T-helper 2 cell treated with Interferon-gamma antibody and Interleukin-4, amounts not matched to agents 5 μg/mL and 100 μg/mL, for 36 hours (primary cell): ENCODE measurements at regions not wholly inside any gene's neighbourhood (a gene's known extent, or its start where the extent isn't known, plus 50 kb on each side); places are given as distances from the start of the nearest gene placed in this dataset.
A peak's percentile ranks its signal among the peaks of the same experiment; 100 is the strongest.
"Not testable (repeated sequence)": the region's sequence is repeated elsewhere in the genome, so short reads cannot be mapped to it uniquely, and the experiment has no call there.

Experiments used
- DNase-seq: peaks from one replicate; pipeline ENCODE4 v3.0.0; 2021; ENCODE audit warnings: low spot score
- H3K27ac Mint-ChIP-seq: one replicate; pipeline ENCODE4 v1.8.0; 2021; ENCODE audit warnings: mild to moderate bottlenecking, mixed read lengths
- H3K27me3 Mint-ChIP-seq: one replicate; pipeline ENCODE4 v1.8.0; 2021; ENCODE audit warnings: low read depth, mixed read lengths
- H3K36me3 Mint-ChIP-seq: one replicate; pipeline ENCODE4 v1.8.0; 2021; ENCODE audit warnings: low read depth, mixed read lengths
- H3K4me1 Mint-ChIP-seq: one replicate; pipeline ENCODE4 v1.8.0; 2021; ENCODE audit warnings: low read depth, mixed read lengths
- H3K4me3 Mint-ChIP-seq: one replicate; pipeline ENCODE4 v1.8.0; 2022; ENCODE audit warnings: mild to moderate bottlenecking, moderate library complexity, mixed read lengths
- H3K9me3 Mint-ChIP-seq: one replicate; pipeline ENCODE4 v1.8.0; 2021; ENCODE audit warnings: mixed read lengths

GRCh38 chr2:193199322-193199721 is 1004.6 kb upstream of the TMEFF2 start:
- H3K9me3 Mint-ChIP-seq: no peaks in the 10 kb centered on the region
- no peaks in the 10 kb centered on the region for H3K27me3 Mint-ChIP-seq
- no peak overlapping the region for H3K27ac Mint-ChIP-seq
- H3K36me3 Mint-ChIP-seq: no peaks in the 10 kb centered on the region
- DNase-seq: no peak
- no peak overlapping the region for H3K4me3 Mint-ChIP-seq
- H3K4me1 Mint-ChIP-seq: no peaks in the 10 kb centered on the region

DNA sequence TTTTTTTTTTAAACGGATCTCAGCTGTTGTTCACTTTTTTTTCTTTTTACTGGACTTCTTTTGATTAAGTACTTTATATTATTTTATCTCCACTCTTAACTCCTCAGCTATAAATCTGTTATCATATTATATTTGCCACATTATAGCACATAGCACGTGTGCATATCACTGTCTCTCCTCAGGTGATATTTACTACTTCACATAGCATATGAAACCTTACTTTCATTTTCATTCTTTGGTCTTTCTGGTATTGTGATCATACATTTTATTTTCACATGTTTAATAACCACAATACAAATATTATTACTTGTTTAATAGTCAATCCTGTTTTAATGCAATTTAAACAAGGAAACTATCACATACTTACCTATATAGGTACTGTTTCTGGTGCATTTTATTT is 993.1 kb upstream of the TMEFF2 start:
- H3K9me3 Mint-ChIP-seq: no peaks in the 10 kb centered on the region
- H3K4me3 Mint-ChIP-seq: peak overlapping the region; percentile 4
- no peak for DNase-seq
- H3K36me3 Mint-ChIP-seq: no peaks in the 10 kb centered on the region
- no peaks in the 10 kb centered on the region for H3K4me1 Mint-ChIP-seq
- H3K27me3 Mint-ChIP-seq: no peaks in the 10 kb centered on the region
- H3K27ac Mint-ChIP-seq: no peak overlapping the region

DNA sequence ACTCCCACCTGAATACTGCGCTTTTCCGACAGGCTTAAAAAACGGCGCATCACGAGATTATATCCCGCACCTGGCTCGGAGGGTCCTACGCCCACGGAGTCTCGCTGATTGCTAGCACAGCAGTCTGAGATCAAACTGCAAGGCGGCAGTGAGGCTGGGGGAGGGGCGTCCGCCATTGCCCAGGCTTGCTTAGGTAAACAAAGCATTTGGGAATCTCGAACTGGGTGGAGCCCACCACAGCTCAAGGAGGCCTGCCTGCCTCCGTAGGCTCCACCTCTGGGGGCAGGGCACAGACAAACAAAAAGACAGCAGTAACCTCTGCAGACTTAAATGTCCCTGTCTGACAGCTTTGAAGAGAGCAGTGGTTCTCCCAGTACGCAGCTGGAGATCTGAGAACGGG is 976.2 kb upstream of the TMEFF2 start:
- H3K4me1 Mint-ChIP-seq, H3K9me3 Mint-ChIP-seq, H3K4me3 Mint-ChIP-seq, H3K27me3 Mint-ChIP-seq, H3K36me3 Mint-ChIP-seq, H3K27ac Mint-ChIP-seq, DNase-seq: not testable (repeated sequence)

DNA sequence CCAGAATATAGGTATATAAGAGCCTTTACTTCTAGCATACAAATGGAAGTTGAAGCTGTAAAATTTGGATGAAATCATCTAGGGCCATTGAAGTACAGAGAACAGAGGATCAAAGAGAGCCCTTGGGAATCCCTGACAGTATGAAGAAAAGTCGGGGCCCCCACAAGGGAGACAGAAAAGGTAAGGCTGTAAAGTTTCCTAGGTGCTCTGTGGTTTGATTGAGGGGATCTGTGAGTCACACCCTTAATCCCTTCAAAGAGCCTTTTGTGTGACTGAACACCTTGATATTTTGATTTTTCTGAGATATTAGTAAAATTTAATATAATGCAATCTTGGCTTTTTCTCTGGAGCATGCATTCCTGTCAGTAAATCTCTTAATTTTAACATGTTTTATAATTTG is 961.7 kb upstream of the TMEFF2 start:
- H3K36me3 Mint-ChIP-seq: no peaks in the 10 kb centered on the region
- H3K27ac Mint-ChIP-seq: no peak overlapping the region
- no peaks in the 10 kb centered on the region for H3K4me1 Mint-ChIP-seq
- DNase-seq: no peak
- no peak overlapping the region for H3K4me3 Mint-ChIP-seq
- no peaks in the 10 kb centered on the region for H3K9me3 Mint-ChIP-seq
- no peaks in the 10 kb centered on the region for H3K27me3 Mint-ChIP-seq

DNA sequence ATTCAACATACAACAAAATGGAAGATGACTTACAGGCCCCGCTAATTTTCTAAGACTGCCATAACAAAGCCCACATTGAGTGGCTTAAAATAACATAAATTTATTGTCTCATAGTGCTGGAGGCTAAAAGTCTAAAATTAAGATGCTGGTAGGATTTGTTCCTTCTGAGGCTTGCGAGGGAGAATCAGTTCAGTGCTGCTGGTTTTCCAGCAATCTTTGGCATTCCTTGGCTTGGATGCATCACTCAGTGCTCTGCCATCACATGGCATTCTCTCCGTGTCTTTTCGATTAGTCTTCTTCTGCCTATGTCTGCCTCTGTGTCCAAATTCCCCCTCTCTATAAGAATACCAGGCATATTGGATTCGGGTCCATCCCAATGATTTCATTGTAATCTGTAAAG is 959.3 kb upstream of the TMEFF2 start:
- Mint-ChIP-seq H3K27ac (no peak overlapping the region), H3K4me3 (no peak overlapping the region), H3K36me3 (no peaks in the 10 kb centered on the region), H3K27me3 (no peaks in the 10 kb centered on the region), H3K4me1 (no peaks in the 10 kb centered on the region), H3K9me3 (no peaks in the 10 kb centered on the region)
- no peak for DNase-seq

- no peaks in the 10 kb centered on the region for H3K4me1 Mint-ChIP-seq
- no peaks in the 10 kb centered on the region for H3K9me3 Mint-ChIP-seq
- no peaks in the 10 kb centered on the region for H3K27me3 Mint-ChIP-seq
- H3K36me3 Mint-ChIP-seq: no peaks in the 10 kb centered on the region
- no peak for DNase-seq
- no peak overlapping the region for H3K4me3 Mint-ChIP-seq
- no peak overlapping the region for H3K27ac Mint-ChIP-seq
These were observed 958.8 kb upstream of the TMEFF2 start for GRCh38 chr2:193153576-193153975.

DNA sequence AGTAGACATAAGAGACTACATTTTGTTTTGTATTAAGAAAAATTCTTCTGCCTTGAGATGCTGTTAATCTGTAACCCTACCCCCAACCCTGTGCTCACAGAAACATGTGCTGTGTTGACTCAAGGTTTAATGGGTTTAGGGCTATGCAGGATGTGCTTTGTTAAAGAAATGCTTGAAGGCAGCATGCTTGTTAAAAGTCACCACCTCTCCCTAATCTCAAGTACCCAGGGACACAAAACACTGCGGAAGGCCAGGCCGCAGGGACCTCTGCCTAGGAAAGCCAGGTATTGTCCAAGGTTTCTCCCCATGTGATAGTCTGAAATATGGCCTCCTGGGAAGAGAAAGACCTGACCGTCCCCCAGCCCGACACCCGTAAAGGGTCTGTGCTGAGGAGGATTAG is 947.7 kb upstream of the TMEFF2 start:
- not testable (repeated sequence) for H3K27ac Mint-ChIP-seq, H3K4me3 Mint-ChIP-seq, H3K4me1 Mint-ChIP-seq, H3K9me3 Mint-ChIP-seq, H3K27me3 Mint-ChIP-seq, DNase-seq, H3K36me3 Mint-ChIP-seq

GRCh38 chr2:193141998-193142397 is 947.3 kb upstream of the TMEFF2 start:
- no peaks in the 10 kb centered on the region for H3K36me3 Mint-ChIP-seq
- no peak overlapping the region for H3K27ac Mint-ChIP-seq
- no peak overlapping the region for H3K4me3 Mint-ChIP-seq
- DNase-seq: no peak
- no peaks in the 10 kb centered on the region for H3K4me1 Mint-ChIP-seq
- H3K27me3 Mint-ChIP-seq: no peaks in the 10 kb centered on the region
- no peaks in the 10 kb centered on the region for H3K9me3 Mint-ChIP-seq

- H3K4me3 Mint-ChIP-seq, H3K4me1 Mint-ChIP-seq, H3K27me3 Mint-ChIP-seq, H3K9me3 Mint-ChIP-seq, DNase-seq, H3K36me3 Mint-ChIP-seq, H3K27ac Mint-ChIP-seq: not testable (repeated sequence)
These were observed 946.2 kb upstream of the TMEFF2 start for GRCh38 chr2:193140895-193141294.

- DNase-seq: no peak
- no peaks in the 10 kb centered on the region for H3K27me3 Mint-ChIP-seq
- no peaks in the 10 kb centered on the region for H3K9me3 Mint-ChIP-seq
- H3K36me3 Mint-ChIP-seq: no peaks in the 10 kb centered on the region
- H3K4me1 Mint-ChIP-seq: no peaks in the 10 kb centered on the region
- no peak overlapping the region for H3K27ac Mint-ChIP-seq
- no peak overlapping the region for H3K4me3 Mint-ChIP-seq
These were observed 930.1 kb upstream of the TMEFF2 start for GRCh38 chr2:193124815-193125214.

GRCh38 chr2:193114827-193115226 is 920.1 kb upstream of the TMEFF2 start:
- Mint-ChIP-seq H3K36me3 (no peaks in the 10 kb centered on the region), H3K27me3 (no peaks in the 10 kb centered on the region), H3K9me3 (no peaks in the 10 kb centered on the region), H3K4me3 (no peak overlapping the region), H3K27ac (no peak overlapping the region), H3K4me1 (no peaks in the 10 kb centered on the region)
- no peak for DNase-seq

- Mint-ChIP-seq H3K36me3 (no peaks in the 10 kb centered on the region), H3K4me1 (no peaks in the 10 kb centered on the region), H3K27ac (no peak overlapping the region), H3K27me3 (no peaks in the 10 kb centered on the region), H3K9me3 (no peaks in the 10 kb centered on the region), H3K4me3 (no peak overlapping the region)
- DNase-seq: no peak
These were observed 918.3 kb upstream of the TMEFF2 start for GRCh38 chr2:193112986-193113385.

DNA sequence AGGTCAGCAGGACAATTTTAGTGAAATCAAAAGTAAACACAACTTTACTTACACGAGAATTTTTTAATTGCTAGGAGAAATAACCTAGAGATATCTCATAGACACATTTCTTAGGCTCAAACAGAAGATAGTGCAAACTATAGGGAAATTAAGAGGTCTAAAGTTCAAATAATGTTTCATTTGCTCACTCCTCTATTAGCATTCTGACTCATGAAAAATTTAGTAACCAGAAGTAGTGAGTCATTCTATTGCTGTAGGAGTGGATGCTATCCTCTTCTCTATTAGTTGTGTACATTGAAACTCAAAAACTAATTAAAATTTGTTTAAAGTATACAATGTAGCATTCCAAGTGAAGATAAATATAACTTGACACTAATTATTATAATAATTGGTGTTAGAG is 908.3 kb upstream of the TMEFF2 start:
- H3K36me3 Mint-ChIP-seq: no peaks in the 10 kb centered on the region
- no peak overlapping the region for H3K4me3 Mint-ChIP-seq
- no peak for DNase-seq
- no peaks in the 10 kb centered on the region for H3K27me3 Mint-ChIP-seq
- H3K4me1 Mint-ChIP-seq: no peaks in the 10 kb centered on the region
- no peak overlapping the region for H3K27ac Mint-ChIP-seq
- H3K9me3 Mint-ChIP-seq: no peaks in the 10 kb centered on the region

DNA sequence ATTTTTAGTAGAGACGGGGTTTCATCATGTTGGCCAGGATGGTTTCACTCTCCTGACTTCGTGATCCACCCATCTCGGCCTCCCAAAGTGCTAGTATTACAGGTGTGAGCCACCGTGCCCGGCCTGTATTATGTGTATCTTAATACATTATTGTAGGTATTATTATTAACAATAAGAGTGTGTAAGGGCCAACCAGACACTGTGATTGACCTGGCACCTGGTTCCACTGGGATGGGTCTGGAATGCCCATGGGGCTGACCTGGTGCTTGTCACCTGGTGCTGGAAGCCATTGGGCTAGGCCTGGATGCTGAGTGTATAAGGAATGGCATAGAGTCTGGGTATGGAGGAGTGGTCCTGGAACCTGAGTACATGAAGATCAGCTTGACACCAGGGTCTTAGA is 906.9 kb upstream of the TMEFF2 start:
- Mint-ChIP-seq H3K27ac (no peak overlapping the region), H3K4me3 (no peak overlapping the region), H3K9me3 (no peaks in the 10 kb centered on the region), H3K36me3 (no peaks in the 10 kb centered on the region), H3K27me3 (no peaks in the 10 kb centered on the region), H3K4me1 (no peaks in the 10 kb centered on the region)
- no peak for DNase-seq

GRCh38 chr2:193088026-193088425 is 893.3 kb upstream of the TMEFF2 start:
- DNase-seq: no peak
- no peaks in the 10 kb centered on the region for H3K27me3 Mint-ChIP-seq
- H3K4me3 Mint-ChIP-seq: no peak overlapping the region
- H3K36me3 Mint-ChIP-seq: no peaks in the 10 kb centered on the region
- no peaks in the 10 kb centered on the region for H3K4me1 Mint-ChIP-seq
- no peak overlapping the region for H3K27ac Mint-ChIP-seq
- H3K9me3 Mint-ChIP-seq: no peaks in the 10 kb centered on the region

GRCh38 chr2:193076995-193077394 is 882.3 kb upstream of the TMEFF2 start:
- H3K27me3 Mint-ChIP-seq: no peaks in the 10 kb centered on the region
- H3K9me3 Mint-ChIP-seq: no peaks in the 10 kb centered on the region

More at GRCh38 chr2:193076995-193077394, 882.3 kb upstream of the TMEFF2 start:
- no peaks in the 10 kb centered on the region for H3K36me3 Mint-ChIP-seq
- H3K4me3 Mint-ChIP-seq: no peak overlapping the region
- no peaks in the 10 kb centered on the region for H3K4me1 Mint-ChIP-seq
- no peak for DNase-seq
- H3K27ac Mint-ChIP-seq: no peak overlapping the region
